ENCODE measurements at regions not wholly inside any gene's neighbourhood (a gene's known extent, or its start where the extent isn't known, plus 50 kb on each side); places are given as distances from the start of the nearest gene placed in this dataset.

DNA sequence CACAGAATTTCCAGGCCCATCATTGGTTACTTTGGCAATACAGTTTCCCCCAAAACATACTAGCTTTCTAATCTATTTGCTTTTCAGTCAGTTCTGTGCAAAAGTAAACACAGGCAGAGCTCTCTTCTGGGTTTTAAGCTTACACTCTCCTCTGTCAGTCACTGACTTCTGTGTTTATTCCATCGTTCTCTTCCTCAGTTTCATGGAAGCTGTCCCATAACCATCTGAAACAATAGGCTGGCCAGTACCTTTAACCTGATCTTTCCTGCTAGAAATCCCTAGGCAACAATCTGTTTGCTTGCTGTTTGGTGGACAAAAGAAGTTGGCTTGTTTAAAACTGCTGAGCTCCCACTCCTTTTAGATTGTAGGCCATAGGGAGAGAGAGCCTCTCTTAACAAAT, 431.5 kb downstream of the HACE1 start:
- ChIA-PET CTCF (no interaction called here), POLR2A (no interaction called here)
- H3K9ac ChIP-seq (replicated peaks; ENCODE audit: extremely low read depth, insufficient read depth, low read length): no peak overlapping the region
- BruUV-seq (replicated peaks): no TSS peak
- no peak overlapping the region for H3K4me2 ChIP-seq (ENCODE audit: insufficient read depth, low read length)
- no peak overlapping the region for H3K4me3 ChIP-seq (replicated peaks in 1 of 3; ENCODE audit: insufficient read depth in 1 of 3, low read depth in 1 of 3, low read length in 3 of 3)
- no peaks in the 10 kb centered on the region for H3K9me3 ChIP-seq (replicated peaks; ENCODE audit: control insufficient read depth, insufficient read depth, low read length)
- H3K27me3 ChIP-seq (ENCODE audit: control insufficient read depth in 2 of 2, insufficient read depth in 2 of 2, low read length in 2 of 2): no peaks in the 10 kb centered on the region
- H3K9me1 ChIP-seq (replicated peaks; ENCODE audit: control insufficient read depth, extremely low read depth, insufficient read depth, low read length): no peaks in the 10 kb centered on the region
- FAIRE-seq (no peak), DNase-seq (ENCODE audit: low read depth, low spot score) (peak; percentile 5)
- intact Hi-C loops (cut with micrococcal nuclease): no loop called here
- no peak overlapping the region for H2AFZ ChIP-seq (ENCODE audit: low read depth, low read length)
- dilution Hi-C loops (cut with MboI; ENCODE audit: extremely low pct_ligation_motif_present, low sequenced_read_pairs): no loop called here
- no peaks in the 10 kb centered on the region for H3K79me2 ChIP-seq (ENCODE audit: control insufficient read depth, insufficient read depth, low read length)
- no peaks in the 10 kb centered on the region for H3K4me1 ChIP-seq (ENCODE audit: control insufficient read depth, extremely low read depth, insufficient read depth, low read length)
- no peaks in the 10 kb centered on the region for H3K36me3 ChIP-seq (ENCODE audit: control insufficient read depth in 2 of 2, extremely low read depth in 1 of 2, insufficient read depth in 2 of 2, low read length in 2 of 2)
- no peaks in the 10 kb centered on the region for H4K20me1 ChIP-seq (replicated peaks; ENCODE audit: control insufficient read depth, extremely low read depth, insufficient read depth, low read length)
- no peak overlapping the region for H3K27ac ChIP-seq (ENCODE audit: insufficient read depth, low read depth, low read length)
- TF ChIP-seq, protein P1, sequence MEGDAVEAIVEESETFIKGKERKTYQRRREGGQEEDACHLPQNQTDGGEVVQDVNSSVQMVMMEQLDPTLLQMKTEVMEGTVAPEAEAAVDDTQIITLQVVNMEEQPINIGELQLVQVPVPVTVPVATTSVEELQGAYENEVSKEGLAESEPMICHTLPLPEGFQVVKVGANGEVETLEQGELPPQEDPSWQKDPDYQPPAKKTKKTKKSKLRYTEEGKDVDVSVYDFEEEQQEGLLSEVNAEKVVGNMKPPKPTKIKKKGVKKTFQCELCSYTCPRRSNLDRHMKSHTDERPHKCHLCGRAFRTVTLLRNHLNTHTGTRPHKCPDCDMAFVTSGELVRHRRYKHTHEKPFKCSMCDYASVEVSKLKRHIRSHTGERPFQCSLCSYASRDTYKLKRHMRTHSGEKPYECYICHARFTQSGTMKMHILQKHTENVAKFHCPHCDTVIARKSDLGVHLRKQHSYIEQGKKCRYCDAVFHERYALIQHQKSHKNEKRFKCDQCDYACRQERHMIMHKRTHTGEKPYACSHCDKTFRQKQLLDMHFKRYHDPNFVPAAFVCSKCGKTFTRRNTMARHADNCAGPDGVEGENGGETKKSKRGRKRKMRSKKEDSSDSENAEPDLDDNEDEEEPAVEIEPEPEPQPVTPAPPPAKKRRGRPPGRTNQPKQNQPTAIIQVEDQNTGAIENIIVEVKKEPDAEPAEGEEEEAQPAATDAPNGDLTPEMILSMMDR (IDR thresholded peaks at IDR 0.05; ENCODE audit: extremely low read depth in 1 of 2, insufficient read depth in 1 of 2, low read depth in 1 of 2, low read length in 2 of 2): no peak

DNA sequence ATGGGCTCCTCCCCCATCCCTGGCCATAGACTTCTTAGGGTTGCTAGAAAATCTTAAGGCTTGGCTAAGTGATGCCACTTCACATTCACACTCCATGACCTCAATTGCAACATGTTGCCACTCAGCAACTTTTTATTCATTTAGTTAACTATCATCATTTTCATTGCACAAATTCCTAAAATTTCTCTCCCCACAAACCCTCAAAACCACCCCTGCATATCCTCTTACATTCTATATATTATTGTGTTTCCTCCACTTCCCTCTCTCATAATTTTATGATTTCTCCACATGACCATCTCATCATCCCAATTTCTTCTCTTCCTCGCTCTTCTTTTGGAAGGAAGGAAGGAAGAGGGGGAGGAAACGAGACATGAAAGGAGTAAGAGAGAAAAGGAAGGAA, 436.0 kb downstream of the HACE1 start:
- H3K27ac ChIP-seq (ENCODE audit: insufficient read depth, low read depth, low read length): no peak overlapping the region
- H3K4me2 ChIP-seq (ENCODE audit: insufficient read depth, low read length): no peak overlapping the region
- H3K9ac ChIP-seq (replicated peaks; ENCODE audit: extremely low read depth, insufficient read depth, low read length): no peak overlapping the region
- H3K79me2 ChIP-seq (ENCODE audit: control insufficient read depth, insufficient read depth, low read length): no peaks in the 10 kb centered on the region
- intact Hi-C loops (cut with micrococcal nuclease): no loop called here
- no peaks in the 10 kb centered on the region for H3K27me3 ChIP-seq (ENCODE audit: control insufficient read depth in 2 of 2, insufficient read depth in 2 of 2, low read length in 2 of 2)
- no peaks in the 10 kb centered on the region for H4K20me1 ChIP-seq (replicated peaks; ENCODE audit: control insufficient read depth, extremely low read depth, insufficient read depth, low read length)
- H3K4me1 ChIP-seq (ENCODE audit: control insufficient read depth, extremely low read depth, insufficient read depth, low read length): no peaks in the 10 kb centered on the region
- DNase-seq (ENCODE audit: low read depth, low spot score) (no peak), FAIRE-seq (no peak)
- dilution Hi-C loops (cut with MboI; ENCODE audit: extremely low pct_ligation_motif_present, low sequenced_read_pairs): no loop called here
- H3K36me3 ChIP-seq (ENCODE audit: control insufficient read depth in 2 of 2, extremely low read depth in 1 of 2, insufficient read depth in 2 of 2, low read length in 2 of 2): no peaks in the 10 kb centered on the region
- H3K9me1 ChIP-seq (replicated peaks; ENCODE audit: control insufficient read depth, extremely low read depth, insufficient read depth, low read length): no peaks in the 10 kb centered on the region
- H3K9me3 ChIP-seq (replicated peaks; ENCODE audit: control insufficient read depth, insufficient read depth, low read length): no peaks in the 10 kb centered on the region
- no peak overlapping the region for H3K4me3 ChIP-seq (replicated peaks in 1 of 3; ENCODE audit: insufficient read depth in 1 of 3, low read depth in 1 of 3, low read length in 3 of 3)
- ChIA-PET POLR2A (no interaction called here), CTCF (no interaction called here)
- BruUV-seq (replicated peaks): no TSS peak
- no peak overlapping the region for H2AFZ ChIP-seq (ENCODE audit: low read depth, low read length)
- TF ChIP-seq POLR2A (IDR thresholded peaks at IDR 0.05; ENCODE audit: low read depth, low read length) (no peak), EZH2 (IDR thresholded peaks at IDR 0.05; ENCODE audit: borderline replicate concordance, low read depth, low read length, severe bottlenecking) (no peak), POLR2AphosphoS5 (IDR thresholded peaks at IDR 0.05; ENCODE audit: insufficient read depth, low read depth, low read length) (no peak), MYC (IDR thresholded peaks at IDR 0.05; ENCODE audit: low read depth, low read length) (no peak), FOS (IDR thresholded peaks at IDR 0.05; ENCODE audit: borderline replicate concordance, insufficient read depth, low read length) (no peak)
- TF ChIP-seq, protein P1 (IDR thresholded peaks at IDR 0.05; ENCODE audit: extremely low read depth in 1 of 2, insufficient read depth in 1 of 2, low read depth in 1 of 2, low read length in 2 of 2): no peak

Data from endothelial cell of umbilical vein (primary cell).